Activated CD8-positive, alpha-beta memory T cell treated with anti-CD3 and anti-CD28 coated beads for 48 hours (primary cell): ENCODE measurements at regions not wholly inside any gene's neighbourhood (a gene's known extent, or its start where the extent isn't known, plus 50 kb on each side); places are given as distances from the start of the nearest gene placed in this dataset.

Source experiments
- DNase-seq, 3 experiments: peaks; one replicate each; pipeline ENCODE4 v3.0.0-alpha.2; 2020; ENCODE audit warnings: low read depth in 2 of 3, low spot score in 2 of 3

GRCh38 chr14:62006116-62006731, 244.0 kb downstream of the SNAPC1 start:
- no peak for DNase-seq

- no peak for DNase-seq
Observed at GRCh38 chr14:62015243-62015642, 253.0 kb downstream of the SNAPC1 start.

- no peak for DNase-seq
Observed at GRCh38 chr14:62015945-62016344, 253.7 kb downstream of the SNAPC1 start.

GRCh38 chr14:62017651-62018230, 255.5 kb downstream of the SNAPC1 start:
- DNase-seq, result no peak

GRCh38 chr14:62018606-62019005, 256.4 kb downstream of the SNAPC1 start:
- DNase-seq, result no peak

GRCh38 chr14:62027958-62028357, 265.7 kb downstream of the SNAPC1 start:
- DNase-seq, result no peak

GRCh38 chr14:62029569-62029924, 267.3 kb downstream of the SNAPC1 start:
- no peak for DNase-seq

- DNase-seq, result no peak
Observed at GRCh38 chr14:62030387-62030786, 268.2 kb downstream of the SNAPC1 start.

- no peak for DNase-seq
Observed at GRCh38 chr14:62031504-62031903, 269.3 kb downstream of the SNAPC1 start.

- DNase-seq, result no peak
Observed at GRCh38 chr14:62053188-62053587, 291.0 kb downstream of the SNAPC1 start.

GRCh38 chr14:62056789-62057188, 294.6 kb downstream of the SNAPC1 start:
- DNase-seq, result no peak

- DNase-seq, result no peak
Observed at GRCh38 chr14:62062645-62063044, 300.4 kb downstream of the SNAPC1 start.

- no peak for DNase-seq
Observed at GRCh38 chr14:62064751-62065323, 302.6 kb downstream of the SNAPC1 start.

- no peak for DNase-seq
Observed at GRCh38 chr14:62066304-62066703, 304.1 kb downstream of the SNAPC1 start.

- DNase-seq, result no peak
Observed at GRCh38 chr14:62071039-62071438, 308.8 kb downstream of the SNAPC1 start.

- DNase-seq, result no peak
Observed at GRCh38 chr14:62076368-62076767, 314.1 kb downstream of the SNAPC1 start.

- no peak for DNase-seq
Observed at GRCh38 chr14:62076825-62077605, 314.8 kb downstream of the SNAPC1 start.

GRCh38 chr14:62077676-62078261, 315.5 kb downstream of the SNAPC1 start:
- DNase-seq, result no peak

- no peak for DNase-seq
Observed at GRCh38 chr14:62079038-62079437, 316.8 kb downstream of the SNAPC1 start.

GRCh38 chr14:62081012-62081612, 318.9 kb downstream of the SNAPC1 start:
- DNase-seq, result no peak

GRCh38 chr14:62081951-62082350, 319.7 kb downstream of the SNAPC1 start:
- DNase-seq, result no peak
